ENCODE measurements at regions not wholly inside any gene's neighbourhood (a gene's known extent, or its start where the extent isn't known, plus 50 kb on each side); places are given as distances from the start of the nearest gene placed in this dataset.

- Mint-ChIP-seq H3K36me3 (ENCODE audit: insufficient read depth in 1 of 3, low read depth in 3 of 3) (peaks cover 12 to 15% (median 14%) of the 10 kb centered on the region in 3 experiments), H3K4me3 (no peak overlapping the region), H3K4me1 (peaks cover 15 to 16% of the 10 kb centered on the region in 2 experiments), H3K9me3 (peaks cover 6 to 13% of the 10 kb centered on the region in 2 experiments), H3K27me3 (ENCODE audit: low read depth) (no peaks in the 10 kb centered on the region), H3K27ac (no peak overlapping the region)
- no peaks in the 10 kb centered on the region for H3K23me2 ChIP-seq (ENCODE audit: insufficient read length, low read depth, low read length, poor library complexity, severe bottlenecking)
- H4K8ac ChIP-seq (replicated peaks; ENCODE audit: insufficient read length, low read depth, low read length): no peak overlapping the region
- no peaks in the 10 kb centered on the region for H3K79me1 ChIP-seq (ENCODE audit: insufficient read depth, low read depth, low read length, poor library complexity, severe bottlenecking)
- no peaks in the 10 kb centered on the region for H4K20me1 ChIP-seq (ENCODE audit: control insufficient read depth, insufficient read depth, insufficient read length)
- no peak overlapping the region for H3K14ac ChIP-seq (ENCODE audit: insufficient read depth, low read length)
- H2BK120ac ChIP-seq (ENCODE audit: low read depth, low read length, poor library complexity, severe bottlenecking): no peak overlapping the region
- no peak overlapping the region for H3K27ac ChIP-seq (ENCODE audit: insufficient read length, low read depth, low read length)
- H4K5ac ChIP-seq (ENCODE audit: insufficient read length, low read depth, low read length): no peak overlapping the region
- no peaks in the 10 kb centered on the region for H3K9me3 ChIP-seq (ENCODE audit: control insufficient read depth, low read depth, low read length)
- H3K79me2 ChIP-seq (ENCODE audit: insufficient read depth, low read length): no peaks in the 10 kb centered on the region
- no peak overlapping the region for H3K23ac ChIP-seq (ENCODE audit: insufficient read length, low read depth, low read length)
- no peak for DNase-seq
- no peak overlapping the region for H3T11ph ChIP-seq (ENCODE audit: low read length)
- H3K4me1 ChIP-seq (ENCODE audit: insufficient read depth, low read length): peaks cover 4% of the 10 kb centered on the region; the same call in 1 of the 2 replicates
- no CpG with 5 or more reads among the region's 3 CpGs for WGBS (ENCODE audit: extremely low coverage, insufficient read length, low lambda C conversion rate)
- H3K56ac ChIP-seq (ENCODE audit: insufficient read length, low read depth, low read length): no peak overlapping the region
- no peaks in the 10 kb centered on the region for H3K27me3 ChIP-seq (ENCODE audit: insufficient read depth, low read length)
- no peak overlapping the region for H4K91ac ChIP-seq (ENCODE audit: insufficient read length, low read depth, low read length)
- no peak overlapping the region for H2AFZ ChIP-seq (ENCODE audit: low read length)
- H3K4ac ChIP-seq (ENCODE audit: low read depth, low read length): no peak overlapping the region
- H2BK15ac ChIP-seq (ENCODE audit: low read depth, low read length): no peak overlapping the region
- no peak overlapping the region for H2BK12ac ChIP-seq (ENCODE audit: insufficient read length, low read depth, low read length)
- no peak for TF ChIP-seq CTCF (conservative IDR thresholded peaks at IDR 0.05)
- H2BK5ac ChIP-seq (ENCODE audit: insufficient read length, low read length): no peak overlapping the region
- no peak overlapping the region for H3K4me2 ChIP-seq (ENCODE audit: insufficient read depth, insufficient read length, low read length)
- no peak overlapping the region for H2AK5ac ChIP-seq (ENCODE audit: insufficient read length, low read length)
- no peak overlapping the region for H3K9ac ChIP-seq (ENCODE audit: extremely low read depth, insufficient read length, low read length)
- no peak overlapping the region for H3K18ac ChIP-seq (ENCODE audit: insufficient read length, low read depth, low read length)
- no peak overlapping the region for H2BK20ac ChIP-seq (ENCODE audit: low read depth, low read length, poor library complexity, severe bottlenecking)
Measured at GRCh38 chr18:27581296-27581904, 396.3 kb upstream of the CHST9 start.
